ENCODE measurements at regions not wholly inside any gene's neighbourhood (a gene's known extent, or its start where the extent isn't known, plus 50 kb on each side); places are given as distances from the start of the nearest gene placed in this dataset.
A peak's percentile ranks its signal among the peaks of the same experiment; 100 is the strongest.

- ATAC-seq (no peak), DNase-seq (no peak)
- no peaks in the 10 kb centered on the region for H3K36me3 ChIP-seq
These were observed 78.2 kb upstream of the PAQR3 start for GRCh38 chr4:79017481-79017880.

DNA sequence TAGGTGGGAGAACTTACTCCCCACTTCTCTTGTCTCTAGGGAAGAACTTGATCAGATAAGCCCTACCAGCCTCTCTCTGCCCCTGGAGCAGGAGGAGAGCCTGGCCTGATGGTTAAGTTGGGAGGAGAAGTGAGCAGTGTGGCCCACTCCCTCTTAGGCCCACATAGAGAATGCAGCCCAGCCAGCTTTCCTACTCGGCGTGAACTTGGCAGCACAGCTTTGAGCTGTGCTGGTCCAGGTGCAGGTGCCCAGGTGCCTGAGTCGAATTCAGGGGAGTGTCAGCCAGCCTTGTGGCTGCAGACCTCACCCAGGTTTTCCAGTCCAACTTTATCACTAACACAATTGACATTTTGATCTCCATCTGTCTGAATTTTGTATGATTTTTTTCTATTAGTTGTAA lies 77.6 kb upstream of the PAQR3 start:
- no peak overlapping the region for H3K27ac ChIP-seq
- ATAC-seq = no peak
- peaks cover 0 to 1% of the 10 kb centered on the region in 2 donors for H3K9me3 ChIP-seq
- no peaks in the 10 kb centered on the region for H3K4me1 ChIP-seq
- no peaks in the 10 kb centered on the region for H3K27me3 ChIP-seq
- H3K36me3 ChIP-seq = no peaks in the 10 kb centered on the region
- intact Hi-C loops (cut with DNase I) = no loop called here
- peak in 1 of 4 donors; percentile 34 for DNase-seq
- no peak overlapping the region for H3K4me3 ChIP-seq
- TF ChIP-seq, protein P1, sequence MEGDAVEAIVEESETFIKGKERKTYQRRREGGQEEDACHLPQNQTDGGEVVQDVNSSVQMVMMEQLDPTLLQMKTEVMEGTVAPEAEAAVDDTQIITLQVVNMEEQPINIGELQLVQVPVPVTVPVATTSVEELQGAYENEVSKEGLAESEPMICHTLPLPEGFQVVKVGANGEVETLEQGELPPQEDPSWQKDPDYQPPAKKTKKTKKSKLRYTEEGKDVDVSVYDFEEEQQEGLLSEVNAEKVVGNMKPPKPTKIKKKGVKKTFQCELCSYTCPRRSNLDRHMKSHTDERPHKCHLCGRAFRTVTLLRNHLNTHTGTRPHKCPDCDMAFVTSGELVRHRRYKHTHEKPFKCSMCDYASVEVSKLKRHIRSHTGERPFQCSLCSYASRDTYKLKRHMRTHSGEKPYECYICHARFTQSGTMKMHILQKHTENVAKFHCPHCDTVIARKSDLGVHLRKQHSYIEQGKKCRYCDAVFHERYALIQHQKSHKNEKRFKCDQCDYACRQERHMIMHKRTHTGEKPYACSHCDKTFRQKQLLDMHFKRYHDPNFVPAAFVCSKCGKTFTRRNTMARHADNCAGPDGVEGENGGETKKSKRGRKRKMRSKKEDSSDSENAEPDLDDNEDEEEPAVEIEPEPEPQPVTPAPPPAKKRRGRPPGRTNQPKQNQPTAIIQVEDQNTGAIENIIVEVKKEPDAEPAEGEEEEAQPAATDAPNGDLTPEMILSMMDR (IDR thresholded peaks at IDR 0.05) = no peak

More at GRCh38 chr4:79017481-79017880, 78.2 kb upstream of the PAQR3 start:
- H3K27me3 ChIP-seq = no peaks in the 10 kb centered on the region
- TF ChIP-seq, protein P1 (IDR thresholded peaks at IDR 0.05) = no peak
- H3K9me3 ChIP-seq = peaks cover 0 to 1% of the 10 kb centered on the region in 2 donors
- H3K4me3 ChIP-seq = no peak overlapping the region
- intact Hi-C loops (cut with DNase I) = no loop called here
- H3K4me1 ChIP-seq = no peaks in the 10 kb centered on the region
- no peak overlapping the region for H3K27ac ChIP-seq

- no peak for ATAC-seq
- Histone ChIP-seq H3K9me3 (peaks cover 0 to 1% of the 10 kb centered on the region in 2 donors), H3K4me1 (no peaks in the 10 kb centered on the region), H3K27ac (no peak overlapping the region), H3K36me3 (no peaks in the 10 kb centered on the region), H3K27me3 (no peaks in the 10 kb centered on the region), H3K4me3 (no peak overlapping the region)
- no peak for DNase-seq
- TF ChIP-seq, protein P1 (IDR thresholded peaks at IDR 0.05) = no peak
- intact Hi-C loops (cut with DNase I) = no loop called here
These were observed 76.2 kb upstream of the PAQR3 start for GRCh38 chr4:79015411-79015810.

DNA sequence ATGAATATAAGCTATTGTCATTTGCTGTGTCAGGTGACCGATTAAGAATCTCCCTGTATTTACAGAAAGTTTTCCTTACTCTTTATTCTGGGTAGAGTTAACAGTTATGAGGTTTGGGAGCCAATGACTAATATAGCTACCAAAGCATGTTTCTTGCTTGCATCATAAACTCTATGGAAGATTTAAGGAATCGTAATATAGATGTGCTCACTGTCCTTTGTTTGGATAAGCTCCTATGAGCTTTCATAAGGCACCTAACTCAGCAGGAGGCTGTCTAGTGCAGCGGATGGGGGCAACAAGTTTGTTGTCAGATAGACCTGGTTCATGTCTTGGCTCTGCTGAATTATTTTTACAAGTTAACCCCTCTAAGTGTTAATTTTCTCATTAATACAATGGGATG lies 75.0 kb upstream of the PAQR3 start:
- intact Hi-C loops (cut with DNase I) = no loop called here
- Histone ChIP-seq H3K4me3 (no peak overlapping the region), H3K27ac (no peak overlapping the region), H3K4me1 (no peaks in the 10 kb centered on the region), H3K36me3 (no peaks in the 10 kb centered on the region), H3K27me3 (no peaks in the 10 kb centered on the region), H3K9me3 (peaks cover 0 to 1% of the 10 kb centered on the region in 2 donors)
- DNase-seq = no peak
- ATAC-seq = no peak
- TF ChIP-seq, protein P1 (IDR thresholded peaks at IDR 0.05) = no peak

- Histone ChIP-seq H3K27ac (no peak overlapping the region), H3K4me1 (no peaks in the 10 kb centered on the region), H3K36me3 (no peaks in the 10 kb centered on the region), H3K4me3 (no peak overlapping the region), H3K27me3 (no peaks in the 10 kb centered on the region), H3K9me3 (no peaks in the 10 kb centered on the region)
- intact Hi-C loops (cut with DNase I) = no loop called here
- TF ChIP-seq, protein P1 (IDR thresholded peaks at IDR 0.05) = no peak
- DNase-seq (no peak), ATAC-seq (no peak)
These were observed 74.5 kb upstream of the PAQR3 start for GRCh38 chr4:79013756-79014155.
